Erythroblast (primary cell): ENCODE measurements at regions not wholly inside any gene's neighbourhood (a gene's known extent, or its start where the extent isn't known, plus 50 kb on each side); places are given as distances from the start of the nearest gene placed in this dataset.

Experiments
- GATA1 ChIP-seq: IDR thresholded peaks from 2 replicates; pipeline ENCODE4 v1.6.1; 2011; ENCODE audit warnings: low read depth, mild to moderate bottlenecking, control low read depth, low read length, moderate library complexity
- POLR2A ChIP-seq: IDR thresholded peaks from 2 replicates; pipeline ENCODE4 v1.6.1; 2011; ENCODE audit warnings: mild to moderate bottlenecking, low read length

DNA sequence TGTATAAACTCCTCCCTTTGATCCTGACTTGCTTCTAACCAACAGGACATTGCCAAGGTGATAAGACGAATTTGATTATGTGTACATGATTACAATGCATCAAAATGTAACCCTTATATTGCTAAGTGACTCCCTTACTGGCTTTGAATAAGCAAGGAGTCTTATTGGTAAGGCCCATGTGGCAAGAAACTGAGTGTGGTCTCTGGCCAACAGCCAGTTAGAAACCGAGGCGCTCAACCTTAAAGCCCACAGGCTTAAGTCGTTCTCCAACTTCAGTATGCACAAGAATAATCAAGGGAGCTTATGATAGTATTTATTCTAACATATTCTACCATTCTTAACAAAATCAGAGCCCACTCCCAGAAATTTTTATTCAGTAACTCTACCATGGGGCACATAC lies 374.2 kb upstream of the F9 start:
- TF ChIP-seq POLR2A (no peak), GATA1 (no peak)
